Ovary (tissue), 7 donors: ENCODE measurements at regions not wholly inside any gene's neighbourhood (a gene's known extent, or its start where the extent isn't known, plus 50 kb on each side); places are given as distances from the start of the nearest gene placed in this dataset.

Source experiments
- DNase-seq, 5 donors: peaks; one replicate each; pipeline ENCODE4 v3.0.0-alpha.2; 2019 to 2020
- H3K27ac ChIP-seq, 2 donors: fragments of 200-600 bp; one replicate each; pipeline versions ENCODE4 v1.5.1 to v1.8.0; 2019 to 2022
- H3K27me3 ChIP-seq: fragments of 200-600 bp; one replicate; pipeline ENCODE4 v1.8.0; 2022
- H3K36me3 ChIP-seq: fragments of 200-600 bp; sonication (generic); one replicate; pipeline ENCODE4 v1.5.1; 2019
- H3K4me1 ChIP-seq: one replicate; pipeline ENCODE4 v1.8.1; 2013; ENCODE audit warnings: mild to moderate bottlenecking, moderate library complexity; ENCODE audit not compliant: insufficient read depth
- H3K4me3 ChIP-seq: fragments of 200-600 bp; sonication (generic); one replicate; pipeline ENCODE4 v1.5.1; 2017
- H3K9me3 ChIP-seq, 2 donors: fragments of 200-600 bp in 1 of 2; sonication (generic) in 1 of 2; one replicate each; pipeline versions ENCODE4 v1.5.1 to v1.8.1; 2013 to 2019; ENCODE audit warnings: mild to moderate bottlenecking in 1 of 2, moderate library complexity in 1 of 2
- EP300 ChIP-seq: sonication (generic); formaldehyde crosslinking; IDR thresholded peaks from one replicate; pipeline ENCODE4 v1.6.1; 2017; ENCODE audit warnings: antibody characterized with exemption
- POLR2A ChIP-seq: fragments of 450-650 bp; IDR thresholded peaks from one replicate; pipeline ENCODE4 v1.6.1; 2017; ENCODE audit warnings: antibody characterized with exemption, mild to moderate bottlenecking, moderate library complexity
- WGBS, 3 donors: extraction: QIAGEN DNeasy Blood & Tissue Kit in 1 of 3; methylation state at CpG; one replicate each; pipeline versions ENCODE4 v1.1.5 to v1.1.7; 2013 to 2017; 5-methylcytosine and 5-hydroxymethylcytosine counted together
- intact Hi-C, 4 donors: fragments of 100-400 bp; cut with DNase I; formaldehyde crosslinking; loops; one replicate each; pipeline versions ENCODE4 v1.11.0 to v1.15.1; 2022 to 2023
- TF ChIP-seq, protein P1 (sequence below), 3 donors: fragments of 450-650 bp in 2 of 3; fragments of 200-600 bp in 1 of 3; IDR thresholded peaks; one replicate each; pipeline versions ENCODE4 v1.5.1 to v1.8.0; 2016 to 2022; ENCODE audit warnings: antibody characterized with exemption in 3 of 3, mild to moderate bottlenecking in 1 of 3
- donor health status: DM: no; HTN: no; CAD: no; lungs with moderate emphysema.
- donor health status: DM: no; HTN: no; CAD: no.
- donor health status: Bipolar disorder and iron deficiency.
- donor health status: DM: no; HTN: no; CAD: no.
- donor health status: DM: yes; HTN: yes; CAD: no.

DNA sequence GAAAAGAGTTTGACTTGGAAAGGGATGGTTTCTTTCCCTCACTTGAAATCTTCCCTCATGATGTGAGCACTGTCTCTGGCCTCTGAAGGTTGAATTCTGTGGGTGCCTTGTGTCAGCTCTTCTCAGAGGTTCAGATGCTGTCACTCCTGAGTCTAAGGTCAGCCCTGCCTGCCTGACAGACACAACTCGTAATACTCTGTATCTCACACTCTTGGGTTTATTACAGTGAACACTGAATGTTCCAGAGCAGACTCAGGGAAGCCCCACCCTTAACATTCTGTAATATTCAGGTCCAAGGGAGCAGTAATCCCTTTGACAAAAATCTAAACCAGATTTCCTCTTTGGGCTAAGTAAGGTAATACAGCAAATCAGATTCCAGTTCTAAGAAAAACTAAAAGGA is 837.8 kb downstream of the QKI start:
- 65 to 69% (median 65%) methylated on average over 1 of the region's 1 CpG for WGBS, 3 donors
- no peak for TF ChIP-seq POLR2A
- TF ChIP-seq, protein P1, sequence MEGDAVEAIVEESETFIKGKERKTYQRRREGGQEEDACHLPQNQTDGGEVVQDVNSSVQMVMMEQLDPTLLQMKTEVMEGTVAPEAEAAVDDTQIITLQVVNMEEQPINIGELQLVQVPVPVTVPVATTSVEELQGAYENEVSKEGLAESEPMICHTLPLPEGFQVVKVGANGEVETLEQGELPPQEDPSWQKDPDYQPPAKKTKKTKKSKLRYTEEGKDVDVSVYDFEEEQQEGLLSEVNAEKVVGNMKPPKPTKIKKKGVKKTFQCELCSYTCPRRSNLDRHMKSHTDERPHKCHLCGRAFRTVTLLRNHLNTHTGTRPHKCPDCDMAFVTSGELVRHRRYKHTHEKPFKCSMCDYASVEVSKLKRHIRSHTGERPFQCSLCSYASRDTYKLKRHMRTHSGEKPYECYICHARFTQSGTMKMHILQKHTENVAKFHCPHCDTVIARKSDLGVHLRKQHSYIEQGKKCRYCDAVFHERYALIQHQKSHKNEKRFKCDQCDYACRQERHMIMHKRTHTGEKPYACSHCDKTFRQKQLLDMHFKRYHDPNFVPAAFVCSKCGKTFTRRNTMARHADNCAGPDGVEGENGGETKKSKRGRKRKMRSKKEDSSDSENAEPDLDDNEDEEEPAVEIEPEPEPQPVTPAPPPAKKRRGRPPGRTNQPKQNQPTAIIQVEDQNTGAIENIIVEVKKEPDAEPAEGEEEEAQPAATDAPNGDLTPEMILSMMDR (IDR thresholded peaks at IDR 0.05), result no peak
- TF ChIP-seq EP300, result no peak
- H3K27me3 ChIP-seq, result no peaks in the 10 kb centered on the region
- no peak overlapping the region for H3K4me3 ChIP-seq
- H3K9me3 ChIP-seq, result no peaks in the 10 kb centered on the region
- no peak overlapping the region for H3K27ac ChIP-seq
- intact Hi-C loops, result no loop called here
- H3K36me3 ChIP-seq, result no peaks in the 10 kb centered on the region
- DNase-seq, result no peak
- H3K4me1 ChIP-seq, result no peaks in the 10 kb centered on the region

- intact Hi-C loops, result no loop called here
- DNase-seq, result no peak
- no peaks in the 10 kb centered on the region for H3K9me3 ChIP-seq
- 38 to 51% (median 46%) methylated on average over 7 of the region's 7 CpGs for WGBS, 3 donors
- no peaks in the 10 kb centered on the region for H3K27me3 ChIP-seq
- no peaks in the 10 kb centered on the region for H3K36me3 ChIP-seq
- no peak for TF ChIP-seq EP300
- TF ChIP-seq, protein P1 (IDR thresholded peaks at IDR 0.05), result no peak
- no peak for TF ChIP-seq POLR2A
- no peak overlapping the region for H3K4me3 ChIP-seq
- no peak overlapping the region for H3K27ac ChIP-seq
- H3K4me1 ChIP-seq, result no peaks in the 10 kb centered on the region
These were observed 832.6 kb downstream of the QKI start for GRCh38 chr6:164247106-164247505.

- DNase-seq, result no peak
- Histone ChIP-seq H3K4me3 (no peak overlapping the region), H3K36me3 (no peaks in the 10 kb centered on the region), H3K9me3 (no peaks in the 10 kb centered on the region), H3K27ac (no peak overlapping the region), H3K4me1 (no peaks in the 10 kb centered on the region), H3K27me3 (no peaks in the 10 kb centered on the region)
- TF ChIP-seq, protein P1 (IDR thresholded peaks at IDR 0.05), result no peak
- TF ChIP-seq EP300, result no peak
- no peak for TF ChIP-seq POLR2A
- intact Hi-C loops, result no loop called here
- 76 to 92% (median 81%) methylated on average over 4 of the region's 4 CpGs for WGBS, 3 donors
These were observed 831.6 kb downstream of the QKI start for GRCh38 chr6:164246082-164246481.

DNA sequence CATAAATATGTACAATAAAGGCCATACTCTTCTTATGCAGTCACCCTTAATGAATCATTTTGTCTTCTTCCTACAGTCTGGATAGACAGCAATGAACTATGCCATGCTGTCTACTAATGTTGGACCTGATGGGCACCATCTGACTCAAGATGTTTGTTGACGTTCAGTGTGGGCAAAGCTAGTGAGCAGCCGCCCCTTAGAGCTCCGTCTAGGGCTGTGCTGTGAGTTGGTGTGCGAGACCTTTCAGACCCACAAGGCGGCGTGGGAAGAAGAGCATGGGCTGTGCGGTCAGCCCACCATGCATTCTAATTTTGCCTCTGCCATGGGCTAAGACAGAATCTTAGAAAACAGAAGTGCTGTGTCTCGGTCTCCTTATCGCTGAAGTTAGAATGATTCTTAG is 829.4 kb downstream of the QKI start:
- no peaks in the 10 kb centered on the region for H3K36me3 ChIP-seq
- WGBS, 3 donors, result 92 to 95% (median 93%) methylated on average over 9 of the region's 9 CpGs
- no peak overlapping the region for H3K27ac ChIP-seq
- H3K9me3 ChIP-seq, result no peaks in the 10 kb centered on the region
- intact Hi-C loops, result no loop called here
- no peaks in the 10 kb centered on the region for H3K27me3 ChIP-seq
- no peaks in the 10 kb centered on the region for H3K4me1 ChIP-seq
- no peak for TF ChIP-seq POLR2A
- TF ChIP-seq, protein P1 (IDR thresholded peaks at IDR 0.05), result no peak
- no peak for TF ChIP-seq EP300
- H3K4me3 ChIP-seq, result no peak overlapping the region
- DNase-seq, result no peak
